GM18517 (cell line): ENCODE measurements at regions not wholly inside any gene's neighbourhood (a gene's known extent, or its start where the extent isn't known, plus 50 kb on each side); places are given as distances from the start of the nearest gene placed in this dataset.

Experiments
- ATAC-seq: cut with Tn5 transposase; IDR thresholded peaks from one replicate; pipeline ENCODE4 v1.9.1; 2021; ENCODE audit warnings: mild to moderate bottlenecking, moderate library complexity; ENCODE audit not compliant: unreplicated experiment

- no peak for ATAC-seq
These were observed 259.1 kb downstream of the TDRD15 start for GRCh38 chr2:21382701-21383520.

DNA sequence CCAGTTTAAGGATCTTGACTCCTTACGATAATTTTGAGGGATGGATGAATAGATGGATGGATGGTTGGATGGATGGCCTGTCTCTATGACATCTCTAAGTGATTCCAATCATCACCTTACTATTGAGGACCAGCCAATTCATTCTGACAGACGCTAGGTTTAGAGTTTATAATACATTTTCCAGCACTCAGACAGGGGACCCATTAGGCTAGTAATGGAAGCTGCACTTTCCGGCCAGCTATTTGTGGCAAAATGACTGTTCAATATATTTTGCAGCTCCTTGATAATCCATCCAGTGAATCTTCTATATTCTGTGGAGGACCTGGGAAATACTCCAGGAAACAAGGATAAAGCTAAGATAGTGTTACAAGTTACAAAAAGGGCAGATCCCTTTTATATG, 262.9 kb downstream of the TDRD15 start:
- ATAC-seq, result no peak

- ATAC-seq, result no peak
These were observed 268.9 kb downstream of the TDRD15 start for GRCh38 chr2:21392649-21393048.

GRCh38 chr2:21393173-21393572, 269.4 kb downstream of the TDRD15 start:
- no peak for ATAC-seq

DNA sequence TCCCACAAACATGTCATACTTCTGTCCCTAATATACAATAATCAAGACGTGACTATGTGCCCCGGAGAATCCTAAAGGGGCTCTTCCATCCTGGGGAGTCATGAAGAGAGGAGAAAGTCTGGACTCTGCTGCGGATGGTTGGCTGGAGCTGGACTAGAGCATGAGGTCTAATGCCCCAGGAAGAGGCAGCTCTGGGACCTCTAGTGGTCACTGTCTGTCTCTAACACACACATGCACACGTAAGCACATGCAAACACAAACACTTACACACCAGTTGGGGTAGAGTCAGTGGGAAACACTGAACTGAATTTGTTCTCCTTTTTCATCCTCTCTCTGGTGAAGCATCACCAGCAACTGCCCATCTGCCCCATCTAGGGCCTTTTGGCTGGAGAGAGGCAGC, 271.6 kb downstream of the TDRD15 start:
- no peak for ATAC-seq

DNA sequence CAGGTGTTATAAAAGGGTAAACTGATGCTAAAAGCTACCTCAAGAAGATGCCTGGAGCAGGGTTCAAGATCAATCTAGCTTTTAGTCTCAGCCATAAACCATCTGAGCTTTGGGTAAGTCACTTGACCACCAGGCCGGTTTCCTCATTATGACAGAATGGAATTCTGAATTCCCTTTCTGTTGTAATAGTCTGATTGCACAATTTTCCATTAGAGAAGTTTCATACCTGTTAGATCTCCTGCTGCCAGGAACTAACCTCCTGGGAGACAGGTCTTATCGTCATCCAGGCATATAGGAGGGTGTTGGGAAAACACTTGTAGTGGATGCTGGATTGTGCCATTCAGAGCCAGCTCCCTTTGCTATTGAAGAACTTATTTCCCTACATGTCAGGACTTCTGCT, 272.5 kb downstream of the TDRD15 start:
- ATAC-seq, result no peak

DNA sequence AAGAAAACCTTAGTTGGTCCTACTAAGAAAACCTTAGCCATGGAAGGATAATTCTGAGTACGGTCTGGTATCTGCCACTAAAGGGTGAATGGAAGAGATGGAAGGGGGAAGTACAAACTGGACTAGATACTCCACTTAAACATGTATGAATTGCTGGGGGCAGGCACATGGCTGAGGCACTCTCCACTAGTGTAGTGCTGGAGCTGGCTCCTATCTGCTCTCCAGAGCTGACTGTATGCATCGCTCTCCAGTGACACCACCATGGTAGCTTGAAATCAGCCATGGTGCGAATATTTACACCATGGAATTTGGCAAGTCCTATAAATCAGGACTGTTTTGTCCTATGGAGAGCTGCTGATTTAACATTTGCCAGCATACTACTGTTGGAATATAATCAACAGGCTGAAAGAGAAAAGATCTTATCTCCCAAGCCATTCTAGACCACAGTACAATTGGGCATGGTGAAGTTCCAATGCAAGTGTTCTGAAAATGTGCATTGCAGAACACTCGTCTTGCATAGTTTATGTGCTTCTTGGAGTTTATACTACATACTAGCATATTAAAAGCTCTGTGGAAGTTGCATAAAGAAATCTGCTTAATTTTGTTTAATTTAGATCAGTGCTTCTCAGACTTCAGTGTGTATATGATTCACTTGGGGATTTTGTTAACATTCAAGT, 277.4 kb downstream of the TDRD15 start:
- no peak for ATAC-seq

- ATAC-seq, result no peak
These were observed 280.4 kb downstream of the TDRD15 start for GRCh38 chr2:21404137-21404536.

DNA sequence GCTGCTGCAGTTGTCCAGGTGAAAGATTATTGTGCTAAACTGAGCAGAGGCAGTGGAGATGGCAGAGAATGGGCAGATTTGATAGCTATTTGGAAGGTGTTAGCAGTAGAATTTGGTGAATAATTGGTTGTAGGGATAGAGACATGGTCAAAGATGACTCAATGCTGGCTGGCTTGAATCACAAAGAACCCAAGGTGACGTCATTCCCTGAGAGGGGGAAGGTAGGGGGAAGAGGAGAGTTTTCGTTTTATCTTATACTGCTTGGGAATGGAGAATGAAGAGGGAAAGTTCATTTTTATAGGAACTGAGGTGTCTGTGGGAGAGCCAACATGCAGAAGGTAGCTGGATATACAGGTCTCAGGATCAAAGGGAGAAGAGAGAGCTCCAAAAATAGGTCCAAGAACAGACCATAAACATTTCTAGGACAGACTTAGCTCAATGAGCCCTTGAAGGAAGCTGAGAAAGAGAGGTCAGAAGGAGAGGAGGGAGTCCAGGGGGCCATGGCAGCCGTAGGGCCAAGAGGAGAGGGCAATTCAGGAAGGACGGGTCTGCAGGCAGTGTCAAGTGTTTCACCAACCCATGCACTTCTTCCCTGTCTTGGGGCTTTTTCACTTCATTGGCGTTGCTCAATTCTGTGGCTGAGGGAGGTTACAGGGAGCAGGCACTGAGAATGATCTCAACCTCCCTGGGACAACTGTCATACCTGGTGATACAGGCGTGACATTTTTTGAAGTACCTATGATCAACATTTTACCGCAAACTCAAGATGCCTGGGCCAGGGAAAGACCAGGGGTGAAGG, 281.3 kb downstream of the TDRD15 start:
- no peak for ATAC-seq

DNA sequence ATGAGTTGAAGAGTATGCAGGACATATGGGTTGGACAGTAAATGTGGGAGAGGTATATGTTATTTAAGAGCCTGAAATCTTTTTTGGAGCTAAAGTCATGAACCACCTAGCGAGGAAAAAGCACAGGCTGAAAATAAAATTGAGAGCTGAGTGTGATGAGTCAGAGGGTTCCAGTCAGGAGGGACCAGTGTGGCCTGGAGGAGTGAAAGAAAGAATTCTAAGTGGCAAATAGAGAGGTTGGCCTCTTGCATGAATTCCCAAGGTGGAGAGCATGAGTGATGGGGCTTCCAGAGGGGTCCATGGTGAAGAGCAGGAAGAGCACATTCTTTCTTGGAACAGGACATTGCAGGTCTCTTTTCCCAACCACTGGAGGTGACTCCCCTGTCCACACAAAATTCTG, 282.6 kb downstream of the TDRD15 start:
- no peak for ATAC-seq

DNA sequence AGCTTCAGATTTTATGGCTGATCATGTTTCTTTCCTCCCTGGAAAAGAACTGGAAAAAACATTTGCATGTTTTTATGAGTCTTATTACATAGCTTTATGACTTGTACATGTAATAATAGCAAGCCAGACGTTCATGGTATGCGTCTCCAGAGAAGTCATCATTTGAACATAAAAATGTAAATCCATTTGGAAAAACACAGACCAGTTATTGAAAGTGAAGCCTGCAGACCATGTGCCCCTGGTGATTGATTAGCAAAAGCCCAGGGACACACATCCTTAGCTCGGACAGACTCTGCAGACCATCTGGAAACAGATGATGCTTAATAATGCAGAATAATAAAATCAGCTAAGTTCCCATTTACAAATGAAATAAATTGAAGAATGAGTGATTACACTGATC, 283.1 kb downstream of the TDRD15 start:
- ATAC-seq, result no peak

- no peak for ATAC-seq
These were observed 284.1 kb downstream of the TDRD15 start for GRCh38 chr2:21407851-21408250.

DNA sequence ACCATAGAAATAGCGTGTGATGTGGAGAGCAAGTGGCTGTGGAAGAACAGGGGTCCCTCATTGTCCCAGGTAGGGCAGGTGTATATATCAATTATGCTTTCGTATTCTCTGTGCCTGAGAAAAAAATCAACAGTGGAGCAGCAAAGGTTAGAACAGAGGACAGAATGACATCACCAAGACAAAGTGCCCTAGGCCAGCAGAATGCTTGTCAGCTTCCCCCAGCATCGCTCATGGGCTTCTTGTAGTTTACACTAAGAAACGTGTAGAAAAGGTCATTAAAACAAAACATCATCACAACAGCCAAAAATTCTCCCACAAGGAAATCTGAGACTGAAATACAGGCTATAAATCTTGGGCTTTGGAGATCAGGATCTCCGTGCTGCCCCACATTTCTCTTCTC, 288.0 kb downstream of the TDRD15 start:
- no peak for ATAC-seq

DNA sequence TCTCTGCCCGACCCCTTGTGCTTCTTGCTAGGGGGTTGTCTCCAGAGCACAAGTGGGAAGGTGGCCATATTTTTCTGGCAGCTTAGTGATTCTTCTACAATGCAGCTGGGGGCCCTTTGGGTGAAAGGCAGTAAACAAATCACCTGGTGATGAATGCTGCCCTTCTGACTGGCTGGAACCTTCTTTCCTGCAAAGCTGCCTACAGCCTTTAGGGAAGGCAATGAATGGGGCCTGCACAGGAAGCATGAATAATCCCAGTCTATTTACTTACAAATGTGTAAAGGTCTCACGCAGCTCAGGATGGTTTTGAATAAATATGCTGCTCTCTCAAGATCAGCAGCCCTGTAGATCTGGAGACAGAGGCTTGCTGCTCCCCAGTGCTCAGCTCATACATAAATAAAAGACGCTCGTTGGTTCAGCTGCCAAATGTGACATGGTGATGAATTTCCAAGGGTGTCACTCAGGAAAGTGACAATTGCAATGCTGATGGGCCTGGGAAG, 289.2 kb downstream of the TDRD15 start:
- ATAC-seq, result no peak

DNA sequence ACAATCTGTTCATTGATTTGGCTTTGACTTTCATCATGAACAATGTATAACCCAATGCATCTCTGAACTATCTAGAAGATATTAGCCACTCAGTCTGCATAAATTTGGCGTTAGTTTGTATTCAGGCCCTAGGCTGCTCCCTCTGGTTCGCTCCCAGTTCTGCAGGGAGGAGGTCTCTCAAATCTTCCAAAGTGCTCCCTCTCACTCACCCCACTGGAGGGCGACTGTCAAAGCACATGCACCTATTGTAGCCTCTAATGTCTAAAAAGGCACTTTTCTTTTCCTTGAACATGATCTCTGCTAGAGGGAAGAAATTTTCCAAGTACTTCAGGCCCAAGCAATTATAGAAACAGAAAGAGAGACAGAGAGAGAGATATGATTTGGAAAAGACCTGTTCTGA, 291.5 kb downstream of the TDRD15 start:
- ATAC-seq, result no peak

- ATAC-seq, result no peak
These were observed 292.5 kb downstream of the TDRD15 start for GRCh38 chr2:21416226-21416625.

DNA sequence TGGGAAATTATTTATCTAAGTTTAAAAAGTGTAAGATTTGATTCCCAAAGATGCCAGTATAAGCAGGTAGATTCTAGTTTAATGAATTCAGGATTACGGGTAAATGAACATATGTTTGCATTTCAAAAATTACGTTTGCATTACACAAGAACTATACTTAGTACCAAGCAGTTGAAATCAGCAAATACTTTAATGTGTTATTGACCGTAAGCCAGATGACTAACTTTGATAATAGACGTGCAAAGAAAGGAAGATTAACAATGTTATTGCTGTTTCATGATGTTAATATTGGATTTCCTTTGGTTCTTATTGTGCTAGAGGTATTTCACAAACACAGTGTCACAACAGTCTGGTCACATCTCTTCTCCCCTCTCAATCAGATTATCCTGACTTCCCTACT, 294.7 kb downstream of the TDRD15 start:
- no peak for ATAC-seq

DNA sequence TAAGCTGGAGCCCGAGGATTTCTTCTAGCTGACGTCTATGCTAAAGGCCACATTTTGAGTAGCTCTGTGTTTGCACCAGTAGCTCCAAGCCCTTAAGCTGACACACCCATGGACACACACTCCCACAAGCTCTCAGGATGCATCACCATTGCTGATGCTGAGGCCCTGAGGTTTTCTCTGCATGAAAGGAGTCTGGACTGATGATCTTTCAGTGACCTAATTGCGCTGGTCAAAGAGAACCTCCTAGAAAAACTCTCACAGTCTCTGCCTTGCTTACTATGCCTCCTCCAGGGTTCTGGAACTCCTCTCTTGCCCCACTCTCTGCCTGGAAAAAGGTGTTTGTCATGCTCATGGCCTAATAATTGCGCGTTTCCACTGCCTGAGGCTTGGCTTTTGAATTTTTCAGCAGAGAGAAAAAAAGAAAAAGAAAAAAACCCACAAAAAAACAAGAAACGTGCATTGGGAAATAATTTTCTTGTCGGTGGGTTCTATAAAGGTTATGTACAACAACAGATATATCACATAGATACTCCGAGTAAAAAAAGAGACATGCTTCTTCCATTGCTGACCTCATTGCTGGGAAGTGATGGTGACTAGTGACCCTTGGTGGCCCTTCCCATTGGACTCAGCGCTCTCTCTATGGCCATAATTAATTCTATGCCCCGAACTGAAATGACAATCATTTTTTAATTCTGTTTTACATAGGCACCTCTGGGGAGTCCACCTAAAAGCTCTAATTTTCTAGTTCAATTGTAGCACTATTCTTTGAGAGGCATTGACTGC, 297.0 kb downstream of the TDRD15 start:
- ATAC-seq, result no peak

- ATAC-seq, result no peak
These were observed 298.3 kb downstream of the TDRD15 start for GRCh38 chr2:21422050-21422449.

DNA sequence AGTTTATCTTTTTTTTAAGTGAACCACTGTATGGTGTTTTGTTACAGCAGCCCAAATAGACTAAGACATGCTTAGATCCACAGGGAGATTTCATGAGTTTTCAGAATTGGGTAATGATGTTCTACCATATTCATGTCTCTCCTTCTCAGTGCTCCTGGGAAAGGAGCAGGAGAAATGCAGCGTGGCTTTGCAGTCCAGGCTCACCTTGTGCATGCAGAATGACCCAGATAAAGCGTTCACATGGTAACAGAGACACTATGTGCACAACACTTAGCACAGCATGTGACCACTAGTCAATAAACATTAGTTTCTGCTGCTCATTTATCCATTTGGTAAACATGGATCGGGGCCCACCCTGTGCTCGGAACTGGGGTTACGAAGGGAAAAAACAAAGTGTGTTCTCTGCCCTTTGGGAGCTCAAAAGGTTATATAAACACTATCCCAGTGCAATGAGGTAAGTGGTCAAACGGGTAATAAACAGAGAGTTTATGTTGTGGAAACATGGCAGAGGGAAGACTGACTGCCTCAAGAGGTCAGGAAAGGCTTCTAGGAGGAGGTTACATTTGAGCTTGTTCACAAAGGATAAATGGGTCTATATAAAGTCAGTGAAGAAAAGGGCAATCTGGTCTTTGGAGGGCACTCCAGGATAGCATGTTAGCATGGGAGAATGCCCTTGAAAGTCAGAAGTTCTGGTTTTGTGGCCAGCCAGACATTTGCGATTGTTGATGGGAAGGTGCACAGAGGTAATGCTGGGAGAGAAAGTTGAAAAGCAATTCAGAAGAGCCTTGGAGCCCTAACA, 299.2 kb downstream of the TDRD15 start:
- no peak for ATAC-seq
